Neuronal stem cell (in vitro differentiated cells): ENCODE measurements at regions not wholly inside any gene's neighbourhood (a gene's known extent, or its start where the extent isn't known, plus 50 kb on each side); places are given as distances from the start of the nearest gene placed in this dataset.

ENCODE experiments used
- DNase-seq: peaks from one replicate; pipeline ENCODE4 v3.0.0-alpha.2; 2013; ENCODE audit warnings: low spot score
- H2AFZ ChIP-seq: one replicate; pipeline ENCODE4 v1.6.1; 2013; ENCODE audit warnings: mild to moderate bottlenecking, low read length, inconsistent platforms
- H2AK5ac ChIP-seq: 2 replicates; pipeline ENCODE4 v1.6.1; 2013; ENCODE audit warnings: low read depth, mild to moderate bottlenecking, inconsistent platforms, low read length, moderate library complexity, mixed read lengths
- H2BK120ac ChIP-seq: 2 replicates; pipeline ENCODE4 v1.6.1; 2013; ENCODE audit warnings: low read depth, mild to moderate bottlenecking, inconsistent platforms, low read length, moderate library complexity, mixed read lengths
- H2BK12ac ChIP-seq: one replicate; pipeline ENCODE4 v1.6.1; 2013; ENCODE audit warnings: low read length, inconsistent platforms
- H2BK15ac ChIP-seq: 2 replicates; pipeline ENCODE4 v1.6.1; 2013; ENCODE audit warnings: mild to moderate bottlenecking, low read length, inconsistent platforms, mixed read lengths
- H2BK5ac ChIP-seq: one replicate; pipeline ENCODE4 v1.6.1; 2013; ENCODE audit warnings: inconsistent platforms, mild to moderate bottlenecking, low read length, moderate library complexity
- H3K14ac ChIP-seq: one replicate; pipeline ENCODE4 v1.6.1; 2013; ENCODE audit warnings: low read length, inconsistent platforms
- H3K18ac ChIP-seq: 2 replicates; pipeline ENCODE4 v1.6.1; 2013; ENCODE audit warnings: low read length, inconsistent platforms
- H3K23ac ChIP-seq: 2 replicates; pipeline ENCODE4 v1.6.1; 2013; ENCODE audit warnings: low read depth, mild to moderate bottlenecking, mixed read lengths, low read length, inconsistent platforms; ENCODE audit not compliant: poor library complexity
- H3K27ac ChIP-seq: replicated peaks from 3 replicates; pipeline ENCODE4 v1.5.1; 2013; ENCODE audit warnings: low read length, inconsistent platforms
- H3K27me3 ChIP-seq, 3 experiments: 2 replicates each; pipeline ENCODE4 v1.6.1; 2013; ENCODE audit warnings: low read length in 3 of 3, mild to moderate bottlenecking in 2 of 3, inconsistent platforms in 1 of 3, low read depth in 1 of 3, mixed read lengths in 1 of 3, moderate library complexity in 1 of 3; ENCODE audit not compliant: control insufficient read depth in 3 of 3, insufficient read depth in 3 of 3
- H3K36me3 ChIP-seq, 2 donors: replicated peaks in 1 of 2; 2 replicates each; pipeline ENCODE4 v1.6.1; 2013; ENCODE audit warnings: low read length in 2 of 2; ENCODE audit not compliant: control insufficient read depth in 2 of 2, insufficient read depth in 2 of 2
- H3K4ac ChIP-seq: 2 replicates; pipeline ENCODE4 v1.6.1; 2013; ENCODE audit warnings: inconsistent platforms, mild to moderate bottlenecking, low read length, moderate library complexity
- H3K4me1 ChIP-seq, 2 donors: 1 replicate in 1 of 2; 2 replicates in 1 of 2; pipeline ENCODE4 v1.6.1; 2013; ENCODE audit warnings: low read length in 2 of 2, low read depth in 1 of 2; ENCODE audit not compliant: control insufficient read depth in 2 of 2, insufficient read depth in 1 of 2
- H3K4me2 ChIP-seq: one replicate; pipeline ENCODE4 v1.6.1; 2013; ENCODE audit warnings: mild to moderate bottlenecking, low read length, inconsistent platforms; ENCODE audit not compliant: insufficient read depth, poor library complexity, severe bottlenecking
- H3K4me3 ChIP-seq, 2 donors: 2 replicates each; pipeline ENCODE4 v1.5.1; 2013; ENCODE audit warnings: low read length in 2 of 2, mild to moderate bottlenecking in 2 of 2, inconsistent platforms in 1 of 2, moderate library complexity in 1 of 2
- H3K79me1 ChIP-seq: one replicate; pipeline ENCODE4 v1.6.1; 2013; ENCODE audit warnings: low read depth, mild to moderate bottlenecking, inconsistent platforms, low read length, moderate library complexity
- H3K9ac ChIP-seq: one replicate; pipeline ENCODE4 v1.6.1; 2013; ENCODE audit warnings: mild to moderate bottlenecking, low read depth, low read length, inconsistent platforms; ENCODE audit not compliant: poor library complexity
- H3K9me3 ChIP-seq, 2 donors: replicated peaks in 1 of 2; 2 replicates each; pipeline versions ENCODE3 to v1.6.1; 2013; ENCODE audit warnings: low read length in 2 of 2, mild to moderate bottlenecking in 2 of 2, inconsistent platforms in 1 of 2, low read depth in 1 of 2, mixed read lengths in 1 of 2, moderate library complexity in 1 of 2; ENCODE audit not compliant: control insufficient read depth in 2 of 2, insufficient read depth in 1 of 2
- H4K8ac ChIP-seq: one replicate; pipeline ENCODE4 v1.6.1; 2013; ENCODE audit warnings: low read depth, mild to moderate bottlenecking, inconsistent platforms, low read length, moderate library complexity
- H4K91ac ChIP-seq: one replicate; pipeline ENCODE4 v1.6.1; 2013; ENCODE audit warnings: low read length, low read depth, mild to moderate bottlenecking, inconsistent platforms; ENCODE audit not compliant: poor library complexity
- WGBS, 2 donors: extraction: QIAGEN DNeasy Blood & Tissue Kit; methylation state at CpG; one replicate each; pipeline ENCODE4 v1.1.7; 2013; ENCODE audit warnings: missing lambda C conversion rate in 2 of 2, mixed read lengths in 1 of 2; ENCODE audit not compliant: insufficient read length in 2 of 2, insufficient replicate concordance in 1 of 2; ENCODE audit errors: extremely low coverage in 2 of 2; 5-methylcytosine and 5-hydroxymethylcytosine counted together

DNA sequence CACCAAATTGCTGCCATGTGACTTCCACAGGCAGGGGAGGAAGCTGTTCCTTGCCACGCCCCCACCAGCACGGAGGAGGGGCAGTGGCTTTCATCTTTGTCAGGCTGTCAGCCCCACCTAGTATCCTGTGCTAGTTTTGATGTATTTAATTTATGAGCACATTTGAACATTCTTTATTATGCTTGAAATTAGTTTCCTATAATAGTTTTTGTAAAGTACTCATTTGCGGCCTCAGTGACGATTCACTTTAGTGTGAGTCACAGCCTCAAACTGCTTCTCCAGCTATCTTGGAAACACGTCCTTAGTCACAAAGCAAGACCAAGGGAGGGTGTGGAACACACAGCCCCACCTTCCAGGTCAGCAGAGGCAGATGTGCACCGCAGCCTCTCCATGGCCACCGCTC lies 239.9 kb upstream of the ATP10A start:
- Histone ChIP-seq H3K9me3 (no peaks in the 10 kb centered on the region), H2AFZ (no peak overlapping the region), H3K23ac (no peak overlapping the region), H4K91ac (no peak overlapping the region), H3K27ac (no peak overlapping the region), H3K79me1 (no peaks in the 10 kb centered on the region), H3K27me3 (no peaks in the 10 kb centered on the region), H2BK15ac (no peak overlapping the region), H2BK12ac (no peak overlapping the region), H3K14ac (no peak overlapping the region), H3K4me3 (no peak overlapping the region), H2BK120ac (no peak overlapping the region), H3K36me3 (no peaks in the 10 kb centered on the region), H3K9ac (no peak overlapping the region), H2BK5ac (no peak overlapping the region), H3K4ac (no peak overlapping the region), H3K4me1 (no peaks in the 10 kb centered on the region), H3K18ac (no peak overlapping the region), H3K4me2 (no peak overlapping the region), H4K8ac (no peak overlapping the region), H2AK5ac (no peak overlapping the region)
- no CpG with 5 or more reads among the region's 7 CpGs for WGBS, 2 donors
- no peak for DNase-seq

DNA sequence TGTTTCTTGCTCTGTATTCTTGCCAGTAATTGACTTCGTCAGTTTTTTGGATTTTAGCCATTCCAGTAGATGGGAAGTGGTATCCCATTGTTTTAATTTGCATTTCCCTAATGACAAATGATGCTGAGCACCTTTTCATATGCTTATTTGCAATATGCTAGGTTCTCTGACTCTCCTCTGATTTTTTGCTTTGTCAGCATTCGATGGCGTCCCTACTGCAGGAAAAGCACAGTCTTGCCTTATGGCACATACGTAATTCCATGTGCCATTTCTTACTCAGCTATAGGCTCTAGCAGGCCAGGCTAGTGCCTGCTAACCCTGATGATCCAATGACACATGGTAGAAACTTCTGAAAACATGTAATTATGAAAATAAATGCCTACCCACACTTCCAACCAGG lies 239.2 kb upstream of the ATP10A start:
- Histone ChIP-seq H3K4me2 (no peak overlapping the region), H3K27ac (no peak overlapping the region), H3K79me1 (no peaks in the 10 kb centered on the region), H3K27me3 (no peaks in the 10 kb centered on the region), H2BK5ac (no peak overlapping the region), H2BK12ac (no peak overlapping the region), H2BK120ac (no peak overlapping the region), H3K9ac (no peak overlapping the region), H3K4ac (no peak overlapping the region), H4K8ac (no peak overlapping the region), H3K36me3 (no peaks in the 10 kb centered on the region), H3K18ac (no peak overlapping the region), H3K14ac (no peak overlapping the region), H2BK15ac (no peak overlapping the region), H2AK5ac (no peak overlapping the region), H4K91ac (no peak overlapping the region), H2AFZ (no peak overlapping the region), H3K9me3 (peaks cover 0 to under 1% of the 10 kb centered on the region in 2 donors), H3K4me1 (no peaks in the 10 kb centered on the region), H3K23ac (no peak overlapping the region), H3K4me3 (no peak overlapping the region)
- DNase-seq = no peak
- WGBS, 2 donors = no CpG with 5 or more reads among the region's 4 CpGs

DNA sequence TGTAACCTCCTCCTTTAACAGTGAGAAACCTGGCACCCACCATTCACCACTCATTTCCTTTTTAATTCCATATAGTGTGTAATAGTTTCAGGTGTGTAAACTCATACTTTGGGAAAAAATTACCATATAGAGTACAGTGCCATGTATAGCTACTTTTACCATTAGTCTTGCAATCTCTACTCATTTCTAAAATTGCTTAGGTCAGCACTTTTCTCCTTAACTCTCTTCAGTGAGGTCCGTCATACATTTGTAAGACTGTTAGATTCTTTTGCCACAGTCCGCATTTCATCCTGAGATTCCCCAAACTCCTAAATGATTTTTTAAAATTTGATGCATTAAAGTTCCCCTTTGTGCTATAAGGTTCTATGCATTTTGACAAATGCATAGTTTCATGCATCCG lies 238.3 kb upstream of the ATP10A start:
- no peaks in the 10 kb centered on the region for H3K79me1 ChIP-seq
- no peaks in the 10 kb centered on the region for H3K27me3 ChIP-seq
- H3K23ac ChIP-seq = no peak overlapping the region
- no peak overlapping the region for H3K14ac ChIP-seq
- no peak overlapping the region for H2BK5ac ChIP-seq
- no peak overlapping the region for H4K8ac ChIP-seq
- no peaks in the 10 kb centered on the region for H3K36me3 ChIP-seq
- peaks cover 0 to 2% of the 10 kb centered on the region in 2 donors for H3K9me3 ChIP-seq
- H3K4me2 ChIP-seq = no peak overlapping the region
- no peak overlapping the region for H3K4ac ChIP-seq
- no peak overlapping the region for H4K91ac ChIP-seq
- DNase-seq = no peak
- no peak overlapping the region for H2BK12ac ChIP-seq
- H3K27ac ChIP-seq = no peak overlapping the region
- H2AK5ac ChIP-seq = no peak overlapping the region
- no peak overlapping the region for H2AFZ ChIP-seq
- no peak overlapping the region for H3K9ac ChIP-seq
- H3K4me1 ChIP-seq = no peaks in the 10 kb centered on the region
- H2BK15ac ChIP-seq = no peak overlapping the region
- H2BK120ac ChIP-seq = no peak overlapping the region
- no peak overlapping the region for H3K18ac ChIP-seq
- H3K4me3 ChIP-seq = no peak overlapping the region
- WGBS, 2 donors = no CpG with 5 or more reads among the region's 3 CpGs

DNA sequence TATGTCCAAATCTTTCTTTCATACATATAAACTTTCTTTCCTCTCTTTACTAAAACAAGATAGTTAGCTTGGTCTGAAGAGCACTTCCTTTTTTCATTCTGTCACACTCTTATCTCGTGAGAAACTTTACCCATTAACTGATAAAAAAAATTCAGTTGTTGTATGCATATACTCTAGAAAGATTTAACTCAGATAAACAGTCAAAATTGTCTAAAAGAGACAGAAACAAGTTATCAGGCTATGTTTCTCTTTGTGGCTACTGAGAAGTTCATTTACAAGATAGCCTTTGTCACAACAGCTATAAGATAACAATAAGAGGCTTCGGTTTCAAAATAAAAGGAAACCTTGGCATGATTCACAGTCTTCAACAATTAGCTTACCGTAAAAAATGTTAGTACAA lies 235.7 kb upstream of the ATP10A start:
- no peak overlapping the region for H3K9ac ChIP-seq
- no peak overlapping the region for H3K27ac ChIP-seq
- peaks cover 0 to 2% of the 10 kb centered on the region in 2 donors for H3K9me3 ChIP-seq
- H2BK15ac ChIP-seq = no peak overlapping the region
- no peak overlapping the region for H3K14ac ChIP-seq
- no peaks in the 10 kb centered on the region for H3K36me3 ChIP-seq
- no peak overlapping the region for H3K23ac ChIP-seq
- no peak overlapping the region for H2BK120ac ChIP-seq
- H2AFZ ChIP-seq = no peak overlapping the region
- H3K27me3 ChIP-seq = no peaks in the 10 kb centered on the region
- H2BK5ac ChIP-seq = no peak overlapping the region
- WGBS, 2 donors = no CpG with 5 or more reads among the region's 3 CpGs
- H4K91ac ChIP-seq = no peak overlapping the region
- no peak overlapping the region for H3K4me3 ChIP-seq
- no peaks in the 10 kb centered on the region for H3K4me1 ChIP-seq
- DNase-seq = no peak
- no peak overlapping the region for H2AK5ac ChIP-seq
- no peak overlapping the region for H3K4ac ChIP-seq
- no peak overlapping the region for H2BK12ac ChIP-seq
- no peaks in the 10 kb centered on the region for H3K79me1 ChIP-seq
- no peak overlapping the region for H3K18ac ChIP-seq
- H3K4me2 ChIP-seq = no peak overlapping the region
- H4K8ac ChIP-seq = no peak overlapping the region
